ENCODE measurements at regions not wholly inside any gene's neighbourhood (a gene's known extent, or its start where the extent isn't known, plus 50 kb on each side); places are given as distances from the start of the nearest gene placed in this dataset.

- TF ChIP-seq CTCF (conservative IDR thresholded peaks at IDR 0.05) (no peak), ZFX (IDR thresholded peaks at IDR 0.05) (no peak)
- no peak overlapping the region for H3K27ac ChIP-seq
Measured at GRCh38 chr14:97282210-97283004, 485.2 kb downstream of the VRK1 start.

GRCh38 chr14:97283005-97283403 is 485.8 kb downstream of the VRK1 start:
- TF ChIP-seq CTCF (conservative IDR thresholded peaks at IDR 0.05), result no peak
- H3K27ac ChIP-seq, result no peak overlapping the region

- H3K27ac ChIP-seq, result no peak overlapping the region
- TF ChIP-seq ZFX (IDR thresholded peaks at IDR 0.05) (no peak), CTCF (conservative IDR thresholded peaks at IDR 0.05) (no peak)
Measured at GRCh38 chr14:97283426-97283825, 486.2 kb downstream of the VRK1 start.

- TF ChIP-seq CTCF (conservative IDR thresholded peaks at IDR 0.05) (no peak), ZFX (IDR thresholded peaks at IDR 0.05) (no peak)
- H3K27ac ChIP-seq, result no peak overlapping the region
Measured at GRCh38 chr14:97283841-97284240, 486.7 kb downstream of the VRK1 start.

- H3K27ac ChIP-seq, result no peak overlapping the region
- TF ChIP-seq ZFX (IDR thresholded peaks at IDR 0.05) (no peak), CTCF (conservative IDR thresholded peaks at IDR 0.05) (no peak)
Measured at GRCh38 chr14:97287956-97288355, 490.8 kb downstream of the VRK1 start.

GRCh38 chr14:97290065-97290464 is 492.9 kb downstream of the VRK1 start:
- H3K27ac ChIP-seq, result no peak overlapping the region
- TF ChIP-seq CTCF (conservative IDR thresholded peaks at IDR 0.05) (no peak), ZFX (IDR thresholded peaks at IDR 0.05) (no peak)

GRCh38 chr14:97290977-97291376 is 493.8 kb downstream of the VRK1 start:
- no peak for TF ChIP-seq ZFX (IDR thresholded peaks at IDR 0.05)

GRCh38 chr14:97293659-97294058 is 496.5 kb downstream of the VRK1 start:
- TF ChIP-seq ZFX (IDR thresholded peaks at IDR 0.05) (no peak), CTCF (conservative IDR thresholded peaks at IDR 0.05) (no peak)
- no peak overlapping the region for H3K27ac ChIP-seq

More at GRCh38 chr14:97290977-97291376, 493.8 kb downstream of the VRK1 start:
- H3K27ac ChIP-seq, result no peak overlapping the region
